Gastroesophageal sphincter (tissue), 4 donors: ENCODE measurements at regions not wholly inside any gene's neighbourhood (a gene's known extent, or its start where the extent isn't known, plus 50 kb on each side); places are given as distances from the start of the nearest gene placed in this dataset.

Experiments
- ATAC-seq: fragments of 150-250 bp; one replicate; pipeline ENCODE4 v1.9.1; 2016; ENCODE audit warnings: mild to moderate bottlenecking, moderate library complexity
- H3K27ac ChIP-seq, 4 donors: fragments of 200-600 bp; sonication (generic) in 3 of 4; 1 replicate in 3 of 4; 2 replicates in 1 of 4; pipeline ENCODE4 v1.5.1; 2016 to 2019
- H3K27me3 ChIP-seq: fragments of 200-600 bp; sonication (generic); one replicate; pipeline ENCODE4 v1.5.1; 2019
- H3K36me3 ChIP-seq, 2 donors: fragments of 200-600 bp; sonication (generic); one replicate each; pipeline ENCODE4 v1.5.1; 2019; ENCODE audit warnings: control low read depth in 1 of 2
- H3K4me1 ChIP-seq, 3 donors: fragments of 200-600 bp; sonication (generic); 1 replicate in 2 of 3; 2 replicates in 1 of 3; pipeline ENCODE4 v1.5.1; 2016 to 2019; ENCODE audit warnings: control low read depth in 2 of 3
- H3K4me3 ChIP-seq, 2 donors: fragments of 200-600 bp; sonication (generic); one replicate each; pipeline ENCODE4 v1.5.1; 2019; ENCODE audit warnings: mild to moderate bottlenecking in 1 of 2, moderate library complexity in 1 of 2
- H3K9me3 ChIP-seq, 3 donors: fragments of 200-600 bp; sonication (generic); one replicate each; pipeline ENCODE4 v1.5.1; 2017 to 2019; ENCODE audit warnings: control low read depth in 2 of 3
- EP300 ChIP-seq: sonication (generic); formaldehyde crosslinking; IDR thresholded peaks from one replicate; pipeline ENCODE4 v1.6.1; 2017; ENCODE audit warnings: antibody characterized with exemption, mild to moderate bottlenecking
- POLR2A ChIP-seq, 2 donors: fragments of 450-650 bp; IDR thresholded peaks; one replicate each; pipeline ENCODE4 v1.6.1; 2017; ENCODE audit warnings: antibody characterized with exemption in 2 of 2, mild to moderate bottlenecking in 2 of 2, moderate library complexity in 1 of 2
- POLR2AphosphoS5 ChIP-seq: sonication (generic); formaldehyde crosslinking; IDR thresholded peaks from one replicate; pipeline ENCODE4 v1.6.1; 2017; ENCODE audit warnings: antibody characterized with exemption
- WGBS, 2 donors: methylation state at CpG; one replicate each; pipeline ENCODE4 v1.1.5; 2018; ENCODE audit warnings: low coverage in 1 of 2; 5-methylcytosine and 5-hydroxymethylcytosine counted together
- TF ChIP-seq, protein P1 (sequence below), 4 experiments: fragments of 200-600 bp in 2 of 4; fragments of 450-650 bp in 2 of 4; sonication (generic) in 1 of 4; IDR thresholded peaks; one replicate each; pipeline ENCODE4 v1.5.1; 2017 to 2019; ENCODE audit warnings: antibody characterized with exemption in 4 of 4, mild to moderate bottlenecking in 2 of 4, moderate library complexity in 2 of 4

DNA sequence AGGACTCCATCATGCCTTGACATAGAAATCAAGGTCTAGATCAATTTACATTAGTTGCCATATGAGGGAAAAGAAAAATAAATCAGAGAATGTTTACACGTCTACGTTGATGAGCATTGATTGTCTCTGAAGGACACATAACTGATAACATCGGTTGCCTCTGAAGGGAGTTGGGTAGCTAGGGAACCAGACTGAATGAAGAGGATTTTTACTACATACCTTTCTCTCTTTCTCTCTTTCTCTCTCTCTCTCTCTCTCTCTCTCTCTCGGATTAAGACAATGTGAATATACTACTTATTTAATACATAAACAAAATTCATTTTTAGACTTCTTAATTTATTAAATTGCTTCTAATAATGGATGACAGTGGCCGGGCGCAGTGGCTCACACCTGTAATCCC, 118.4 kb upstream of the DAPK1 start:
- no peak for TF ChIP-seq EP300
- no peak for TF ChIP-seq POLR2AphosphoS5
- TF ChIP-seq, protein P1, sequence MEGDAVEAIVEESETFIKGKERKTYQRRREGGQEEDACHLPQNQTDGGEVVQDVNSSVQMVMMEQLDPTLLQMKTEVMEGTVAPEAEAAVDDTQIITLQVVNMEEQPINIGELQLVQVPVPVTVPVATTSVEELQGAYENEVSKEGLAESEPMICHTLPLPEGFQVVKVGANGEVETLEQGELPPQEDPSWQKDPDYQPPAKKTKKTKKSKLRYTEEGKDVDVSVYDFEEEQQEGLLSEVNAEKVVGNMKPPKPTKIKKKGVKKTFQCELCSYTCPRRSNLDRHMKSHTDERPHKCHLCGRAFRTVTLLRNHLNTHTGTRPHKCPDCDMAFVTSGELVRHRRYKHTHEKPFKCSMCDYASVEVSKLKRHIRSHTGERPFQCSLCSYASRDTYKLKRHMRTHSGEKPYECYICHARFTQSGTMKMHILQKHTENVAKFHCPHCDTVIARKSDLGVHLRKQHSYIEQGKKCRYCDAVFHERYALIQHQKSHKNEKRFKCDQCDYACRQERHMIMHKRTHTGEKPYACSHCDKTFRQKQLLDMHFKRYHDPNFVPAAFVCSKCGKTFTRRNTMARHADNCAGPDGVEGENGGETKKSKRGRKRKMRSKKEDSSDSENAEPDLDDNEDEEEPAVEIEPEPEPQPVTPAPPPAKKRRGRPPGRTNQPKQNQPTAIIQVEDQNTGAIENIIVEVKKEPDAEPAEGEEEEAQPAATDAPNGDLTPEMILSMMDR (IDR thresholded peaks at IDR 0.05): no peak
- TF ChIP-seq POLR2A (IDR thresholded peaks at IDR 0.05): no peak
- no peak for ATAC-seq
- 70 to 82% methylated on average over 4 to 5 of the region's 6 CpGs for WGBS, 2 donors
- Histone ChIP-seq H3K4me3 (no peak overlapping the region), H3K9me3 (no peaks in the 10 kb centered on the region), H3K4me1 (peaks cover 8 to 13% (median 12%) of the 10 kb centered on the region in 3 donors), H3K27ac (no peak overlapping the region), H3K36me3 (no peaks in the 10 kb centered on the region), H3K27me3 (no peaks in the 10 kb centered on the region)

DNA sequence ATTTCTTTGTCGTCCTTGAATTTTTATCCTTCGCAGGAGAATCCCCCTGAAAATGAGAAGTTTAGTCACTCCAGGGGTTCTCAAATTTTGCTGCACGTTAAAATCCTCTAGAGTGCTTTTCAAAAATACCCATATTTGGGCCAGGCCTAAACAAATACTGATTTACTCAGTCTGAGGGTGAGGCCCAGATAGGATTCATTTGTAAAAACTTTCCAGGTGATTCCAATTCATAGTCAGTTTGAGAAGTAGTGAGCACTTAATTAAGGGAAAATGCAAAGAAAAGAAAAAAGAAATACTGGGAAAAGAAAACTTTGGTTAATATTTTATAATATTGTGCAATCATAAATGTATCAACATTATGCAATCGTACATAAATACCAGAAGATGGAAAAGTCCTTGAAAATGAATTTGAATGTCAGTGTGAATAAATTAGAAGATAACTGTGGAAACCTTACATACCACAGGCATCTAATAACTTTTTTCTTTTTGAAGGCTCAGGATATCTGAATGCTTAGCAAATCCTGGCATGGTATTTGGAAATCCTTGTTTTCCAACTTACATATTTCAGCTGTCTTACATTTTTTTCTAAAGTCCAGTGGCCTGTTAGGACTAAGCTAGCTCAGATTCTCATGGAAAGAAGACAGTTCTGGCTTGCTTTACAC, 116.5 kb upstream of the DAPK1 start:
- H3K4me3 ChIP-seq: no peak overlapping the region
- no peaks in the 10 kb centered on the region for H3K27me3 ChIP-seq
- H3K36me3 ChIP-seq: no peaks in the 10 kb centered on the region
- H3K4me1 ChIP-seq: peaks cover 8 to 13% (median 12%) of the 10 kb centered on the region in 3 donors
- H3K9me3 ChIP-seq: no peaks in the 10 kb centered on the region
- peak; percentile 80 for ATAC-seq
- WGBS, 2 donors: 46 to 50% methylated on average over 2 to 4 of the region's 4 CpGs
- peak overlapping the region in 3 of 4 donors; percentile 55 to 61 (median 59) for H3K27ac ChIP-seq
- TF ChIP-seq EP300 (no peak), POLR2A (IDR thresholded peaks at IDR 0.05) (no peak), POLR2AphosphoS5 (no peak)
- TF ChIP-seq, protein P1 (IDR thresholded peaks at IDR 0.05): no peak

DNA sequence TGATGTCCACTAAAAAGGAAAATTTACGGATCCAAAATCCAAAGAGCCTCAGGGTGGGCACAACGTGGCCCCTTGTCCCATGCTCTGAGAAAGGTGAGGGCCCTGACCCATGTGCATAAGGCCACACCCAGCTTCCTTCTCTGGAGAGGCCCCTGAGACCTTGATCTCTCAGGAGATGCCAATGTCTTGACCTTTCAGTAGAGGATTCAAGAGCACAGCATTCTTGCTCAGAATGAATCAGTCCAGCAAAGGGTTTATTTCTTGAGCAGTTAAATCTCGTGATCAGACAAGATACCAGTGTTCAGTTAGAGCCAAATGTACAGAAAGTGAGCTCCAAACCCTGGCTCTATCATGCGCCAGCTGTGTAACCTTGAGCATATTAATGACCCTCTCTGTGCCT, 115.9 kb upstream of the DAPK1 start:
- Histone ChIP-seq H3K9me3 (no peaks in the 10 kb centered on the region), H3K27me3 (no peaks in the 10 kb centered on the region), H3K36me3 (no peaks in the 10 kb centered on the region), H3K4me3 (no peak overlapping the region), H3K4me1 (peaks cover 8 to 13% (median 12%) of the 10 kb centered on the region in 3 donors), H3K27ac (peak overlapping the region in 3 of 4 donors; percentile 55 to 61 (median 59))
- 35 to 55% methylated on average over 2 to 4 of the region's 4 CpGs for WGBS, 2 donors
- ATAC-seq: no peak
- TF ChIP-seq POLR2AphosphoS5 (no peak), EP300 (no peak), POLR2A (IDR thresholded peaks at IDR 0.05) (no peak)
- TF ChIP-seq, protein P1 (IDR thresholded peaks at IDR 0.05): no peak

DNA sequence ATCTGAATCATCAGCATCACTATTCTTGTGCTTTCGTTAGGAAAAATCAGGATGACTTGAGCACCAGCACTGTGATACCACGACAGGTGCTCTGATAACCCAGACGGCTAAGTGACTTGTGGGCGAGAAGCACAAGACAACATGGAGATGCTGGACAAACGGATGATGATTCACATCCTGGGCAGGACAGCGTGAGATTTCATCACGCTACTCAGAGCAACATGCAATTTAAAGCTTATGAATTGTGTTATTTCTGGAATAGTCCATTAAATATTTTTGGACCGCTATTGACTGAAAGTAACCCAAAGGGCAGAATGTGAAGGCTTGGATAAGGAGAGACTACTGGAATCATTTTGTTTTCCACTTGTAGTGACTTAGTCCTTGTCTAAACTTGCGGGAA, 114.8 kb upstream of the DAPK1 start:
- Histone ChIP-seq H3K4me1 (peaks cover 8 to 13% (median 12%) of the 10 kb centered on the region in 3 donors), H3K27me3 (no peaks in the 10 kb centered on the region), H3K27ac (peak overlapping the region in 1 of 4 donors; percentile 5), H3K9me3 (no peaks in the 10 kb centered on the region), H3K4me3 (no peak overlapping the region), H3K36me3 (no peaks in the 10 kb centered on the region)
- 55 to 63% methylated on average over 9 of the region's 9 CpGs for WGBS, 2 donors
- ATAC-seq: peak; percentile 52
- no peak for TF ChIP-seq EP300
- no peak for TF ChIP-seq POLR2A (IDR thresholded peaks at IDR 0.05)
- TF ChIP-seq, protein P1 (IDR thresholded peaks at IDR 0.05): no peak
- TF ChIP-seq POLR2AphosphoS5: no peak
